ENCODE measurements at regions not wholly inside any gene's neighbourhood (a gene's known extent, or its start where the extent isn't known, plus 50 kb on each side); places are given as distances from the start of the nearest gene placed in this dataset.

GRCh38 chr2:225156853-225157451 is 114.7 kb upstream of the DOCK10 start:
- TF ChIP-seq POLR2A (IDR thresholded peaks at IDR 0.05; ENCODE audit: low read depth, low read length): no peak
- DNase-seq (ENCODE audit: insufficient read length, low spot score) (no peak), FAIRE-seq (no peak)

DNA sequence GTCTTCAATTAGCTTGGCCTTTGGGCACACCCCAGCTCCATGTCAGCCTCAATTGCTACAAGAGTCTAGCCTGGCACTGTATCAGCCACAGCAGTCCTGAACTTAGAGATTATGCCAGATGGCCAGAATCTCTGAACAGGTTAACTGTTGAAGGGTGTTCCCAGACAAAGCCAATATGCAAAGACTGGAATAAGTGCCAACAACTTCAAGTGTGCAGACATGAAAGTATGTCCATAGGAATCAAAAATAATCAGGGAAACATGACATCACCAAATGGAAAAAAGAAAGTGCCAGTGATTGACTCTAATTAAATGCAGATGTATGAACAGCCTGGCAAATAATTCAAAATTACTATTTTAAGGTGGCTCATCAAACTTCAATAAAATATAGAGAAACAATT is 98.5 kb upstream of the DOCK10 start:
- TF ChIP-seq POLR2A (IDR thresholded peaks at IDR 0.05; ENCODE audit: low read depth, low read length): no peak
- DNase-seq (ENCODE audit: insufficient read length, low spot score) (no peak), FAIRE-seq (no peak)

DNA sequence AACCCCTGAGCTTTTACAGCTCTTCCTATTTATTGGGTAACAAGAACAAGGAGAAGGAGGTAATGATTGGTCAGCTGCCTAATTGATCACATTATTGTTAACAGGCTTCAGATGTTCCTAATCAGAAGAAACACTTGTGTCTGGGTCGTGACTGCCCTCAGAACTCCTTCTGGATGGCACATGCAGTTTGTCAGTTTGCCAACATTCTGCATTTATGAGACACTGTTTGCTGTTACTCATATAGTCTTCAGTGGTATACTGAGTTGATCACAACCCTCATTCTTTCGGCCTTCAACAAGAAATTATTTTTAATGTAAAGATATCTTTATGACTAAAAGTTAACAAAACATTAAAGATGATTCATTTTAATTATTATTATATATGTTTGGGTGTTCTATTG is 95.7 kb upstream of the DOCK10 start:
- no peak for TF ChIP-seq POLR2A (IDR thresholded peaks at IDR 0.05; ENCODE audit: low read depth, low read length)
- FAIRE-seq (no peak), DNase-seq (ENCODE audit: insufficient read length, low spot score) (no peak)

- DNase-seq (ENCODE audit: insufficient read length, low spot score): no peak
- FAIRE-seq: no peak
- no peak for TF ChIP-seq POLR2A (IDR thresholded peaks at IDR 0.05; ENCODE audit: low read depth, low read length)
These were observed 94.3 kb upstream of the DOCK10 start for GRCh38 chr2:225136552-225136951.

- FAIRE-seq: no peak
These were observed 89.6 kb upstream of the DOCK10 start for GRCh38 chr2:225131898-225132297.

GRCh38 chr2:225130093-225130492 is 87.8 kb upstream of the DOCK10 start:
- FAIRE-seq (no peak), DNase-seq (ENCODE audit: insufficient read length, low spot score) (no peak)
- no peak for TF ChIP-seq POLR2A (IDR thresholded peaks at IDR 0.05; ENCODE audit: low read depth, low read length)

More at GRCh38 chr2:225131898-225132297, 89.6 kb upstream of the DOCK10 start:
- no peak for DNase-seq (ENCODE audit: insufficient read length, low spot score)
- TF ChIP-seq POLR2A (IDR thresholded peaks at IDR 0.05; ENCODE audit: low read depth, low read length): no peak

DNA sequence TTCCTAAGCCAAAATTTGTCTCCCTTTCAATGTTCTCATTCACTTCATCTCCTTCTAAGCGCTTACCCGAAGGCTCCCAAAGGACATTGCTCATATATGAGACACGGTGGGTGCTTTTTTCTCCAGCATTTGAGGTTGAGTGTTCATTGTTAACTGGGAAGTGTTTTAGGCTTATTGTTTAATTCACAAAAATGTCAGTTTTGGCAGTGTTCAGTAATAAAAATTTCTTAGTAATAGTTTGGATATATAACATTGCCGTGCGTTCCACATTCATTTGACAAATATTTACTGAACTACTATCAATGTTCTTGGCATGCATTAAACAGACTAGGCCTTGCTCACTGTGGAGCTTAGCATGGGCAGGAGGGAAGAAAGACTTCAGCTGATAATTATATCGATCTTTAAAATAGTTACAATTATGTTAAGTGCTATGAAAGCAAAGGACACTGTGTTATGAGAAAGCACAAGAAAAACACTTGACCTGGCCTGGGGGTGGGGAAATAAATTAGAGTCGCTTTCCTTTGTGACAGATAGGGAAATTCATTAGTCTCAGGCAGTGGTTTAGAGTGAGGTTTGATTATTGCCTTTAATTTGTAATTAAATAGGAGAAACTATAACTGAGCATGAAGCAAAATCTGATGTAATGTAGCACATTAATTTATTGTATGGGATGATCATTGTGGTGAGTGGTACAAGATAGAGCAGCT is 82.2 kb upstream of the DOCK10 start:
- TF ChIP-seq POLR2A (IDR thresholded peaks at IDR 0.05; ENCODE audit: low read depth, low read length): no peak
- no peak for FAIRE-seq
- no peak for DNase-seq (ENCODE audit: insufficient read length, low spot score)

DNA sequence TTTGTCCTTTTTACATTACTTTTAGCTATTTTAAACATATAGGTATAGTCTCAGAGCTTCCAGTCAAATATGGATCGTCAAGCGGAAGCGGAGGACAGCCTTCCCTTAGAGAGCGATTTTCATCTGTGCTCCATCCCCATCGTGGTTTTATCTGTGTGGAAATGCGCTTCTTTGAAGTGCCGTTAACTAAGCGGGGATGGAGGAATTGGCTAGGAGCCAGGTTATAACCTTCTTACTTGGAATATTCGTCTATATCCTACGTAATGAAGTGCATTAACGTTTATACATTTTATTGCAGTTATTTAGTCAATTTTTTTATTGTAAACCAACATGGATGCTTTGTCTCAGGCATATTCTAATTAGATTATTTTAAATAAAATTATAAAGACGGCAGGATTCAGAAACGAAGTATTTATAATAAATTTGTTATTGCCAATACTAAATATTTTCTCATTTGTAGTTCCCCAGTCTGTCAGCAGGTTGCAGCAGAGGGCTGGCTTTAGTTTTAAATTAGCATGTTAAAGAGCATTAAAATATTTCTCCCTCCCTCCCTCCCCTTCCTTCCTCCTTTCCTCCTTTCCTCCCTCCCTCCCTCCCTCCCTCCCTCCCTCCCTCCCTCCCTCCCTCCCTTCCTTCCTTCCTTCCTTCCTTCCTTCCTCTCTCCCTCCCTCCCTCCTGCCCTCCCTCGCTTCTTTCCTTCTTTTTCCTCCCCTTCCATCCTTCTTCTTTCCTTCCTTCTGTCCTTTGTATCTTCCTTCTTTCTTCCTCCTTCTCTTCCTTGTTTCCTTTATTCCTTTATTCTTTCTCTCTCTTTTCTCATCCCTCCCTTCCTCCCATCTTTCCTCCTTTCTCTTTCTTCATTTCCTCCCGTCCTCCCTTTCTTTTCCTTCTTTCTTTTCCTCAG is 80.6 kb upstream of the DOCK10 start:
- no peak for TF ChIP-seq POLR2A (IDR thresholded peaks at IDR 0.05; ENCODE audit: low read depth, low read length)
- no peak for DNase-seq (ENCODE audit: insufficient read length, low spot score)
- FAIRE-seq: no peak

- no peak for TF ChIP-seq POLR2A (IDR thresholded peaks at IDR 0.05; ENCODE audit: low read depth, low read length)
- DNase-seq (ENCODE audit: insufficient read length, low spot score) (no peak), FAIRE-seq (no peak)
These were observed 79.7 kb upstream of the DOCK10 start for GRCh38 chr2:225122007-225122406.

GRCh38 chr2:225120186-225120585 is 77.9 kb upstream of the DOCK10 start:
- DNase-seq (ENCODE audit: insufficient read length, low spot score) (no peak), FAIRE-seq (peak; percentile 91)
- TF ChIP-seq POLR2A (IDR thresholded peaks at IDR 0.05; ENCODE audit: low read depth, low read length): no peak

GRCh38 chr2:225117051-225117716 is 74.9 kb upstream of the DOCK10 start:
- no peak for FAIRE-seq
- DNase-seq (ENCODE audit: insufficient read length, low spot score): no peak
- no peak for TF ChIP-seq POLR2A (IDR thresholded peaks at IDR 0.05; ENCODE audit: low read depth, low read length)

GRCh38 chr2:225114786-225115323 is 72.6 kb upstream of the DOCK10 start:
- TF ChIP-seq POLR2A (IDR thresholded peaks at IDR 0.05; ENCODE audit: low read depth, low read length): no peak
- FAIRE-seq (no peak), DNase-seq (ENCODE audit: insufficient read length, low spot score) (no peak)

DNA sequence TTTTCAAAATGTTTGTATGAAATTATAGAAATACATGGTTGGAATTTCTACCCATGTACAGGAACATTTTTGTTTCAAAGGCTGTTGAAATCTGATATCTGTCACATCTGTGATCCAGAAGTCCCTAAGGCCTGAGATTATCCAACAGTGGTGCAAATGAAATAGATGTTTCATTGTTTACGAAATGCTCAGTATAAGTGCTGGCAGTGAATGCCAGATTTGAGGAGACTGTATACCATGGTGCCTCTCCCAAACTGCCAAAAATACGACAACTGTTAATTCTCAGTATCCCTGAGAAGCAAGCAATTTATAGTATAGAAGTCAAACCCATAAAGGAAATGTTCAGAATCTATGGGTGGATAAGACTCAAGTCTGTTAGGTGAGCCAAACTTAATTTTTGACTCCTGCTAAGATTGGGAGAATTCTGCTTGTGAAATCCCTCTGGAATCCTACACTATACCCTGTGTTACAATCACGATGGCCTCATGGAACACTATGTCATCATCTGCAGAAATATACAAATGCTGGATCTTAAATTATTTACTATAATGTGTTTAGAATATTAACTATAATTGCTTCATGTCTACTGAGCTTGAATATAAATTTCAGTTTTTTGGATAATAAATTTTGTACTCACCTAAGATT is 71.2 kb upstream of the DOCK10 start:
- TF ChIP-seq POLR2A (IDR thresholded peaks at IDR 0.05; ENCODE audit: low read depth, low read length): no peak
- no peak for FAIRE-seq
- no peak for DNase-seq (ENCODE audit: insufficient read length, low spot score)

All from H54 (cell line).